ENCODE measurements at regions not wholly inside any gene's neighbourhood (a gene's known extent, or its start where the extent isn't known, plus 50 kb on each side); places are given as distances from the start of the nearest gene placed in this dataset.
A peak's percentile ranks its signal among the peaks of the same experiment; 100 is the strongest.
"Not testable (repeated sequence)": the region's sequence is repeated elsewhere in the genome, so short reads cannot be mapped to it uniquely, and the experiment has no call there.

GRCh38 chr16:17571499-17572093 lies 100.8 kb upstream of the XYLT1 start:
- DNase-seq = no peak

GRCh38 chr16:17568239-17568638 lies 97.5 kb upstream of the XYLT1 start:
- no peak for DNase-seq

- no peak for DNase-seq
Observed at GRCh38 chr16:17567455-17567854, 96.7 kb upstream of the XYLT1 start.

GRCh38 chr16:17566656-17567450 lies 96.1 kb upstream of the XYLT1 start:
- no peak for DNase-seq

- DNase-seq = no peak
Observed at GRCh38 chr16:17566075-17566474, 95.3 kb upstream of the XYLT1 start.

- DNase-seq = no peak
Observed at GRCh38 chr16:17565605-17566004, 94.8 kb upstream of the XYLT1 start.

GRCh38 chr16:17564856-17565255 lies 94.1 kb upstream of the XYLT1 start:
- no peak for DNase-seq

- DNase-seq = no peak
Observed at GRCh38 chr16:17563323-17564091, 92.7 kb upstream of the XYLT1 start.

GRCh38 chr16:17561056-17561455 lies 90.3 kb upstream of the XYLT1 start:
- DNase-seq = no peak

- no peak for DNase-seq
Observed at GRCh38 chr16:17560548-17560947, 89.8 kb upstream of the XYLT1 start.

- DNase-seq = no peak
Observed at GRCh38 chr16:17559394-17559793, 88.6 kb upstream of the XYLT1 start.

- DNase-seq = no peak
Observed at GRCh38 chr16:17557949-17558348, 87.2 kb upstream of the XYLT1 start.

GRCh38 chr16:17557480-17557879 lies 86.7 kb upstream of the XYLT1 start:
- no peak for DNase-seq

GRCh38 chr16:17556276-17557052 lies 85.7 kb upstream of the XYLT1 start:
- peak in 1 of 6 experiments; percentile 3 for DNase-seq

- DNase-seq = no peak
Observed at GRCh38 chr16:17555176-17555575, 84.4 kb upstream of the XYLT1 start.

- no peak for DNase-seq
Observed at GRCh38 chr16:17552351-17552750, 81.6 kb upstream of the XYLT1 start.

- not testable (repeated sequence) for DNase-seq
Observed at GRCh38 chr16:17551682-17552081, 80.9 kb upstream of the XYLT1 start.

GRCh38 chr16:17548825-17549224 lies 78.1 kb upstream of the XYLT1 start:
- no peak for DNase-seq

- no peak for DNase-seq
Observed at GRCh38 chr16:17544785-17545184, 74.0 kb upstream of the XYLT1 start.

- DNase-seq = no peak
Observed at GRCh38 chr16:17544304-17544703, 73.5 kb upstream of the XYLT1 start.

GRCh38 chr16:17543073-17543472 lies 72.3 kb upstream of the XYLT1 start:
- no peak for DNase-seq

- DNase-seq = no peak
Observed at GRCh38 chr16:17541324-17541723, 70.6 kb upstream of the XYLT1 start.

- no peak for DNase-seq
Observed at GRCh38 chr16:17538927-17539326, 68.2 kb upstream of the XYLT1 start.
